ENCODE measurements at regions not wholly inside any gene's neighbourhood (a gene's known extent, or its start where the extent isn't known, plus 50 kb on each side); places are given as distances from the start of the nearest gene placed in this dataset.

GRCh38 chr3:127407026-127407939 is 119.4 kb upstream of the PRR20G start:
- TF ChIP-seq CTCF (IDR thresholded peaks at IDR 0.05; ENCODE audit: low read depth, low read length) (no peak), MAX (IDR thresholded peaks at IDR 0.05; ENCODE audit: low read depth, low read length) (no peak), MYC (IDR thresholded peaks at IDR 0.05; ENCODE audit: low read depth, low read length) (no peak)

Measured in NB4 (cell line).